NCI-H524 (cell line): ENCODE measurements at regions not wholly inside any gene's neighbourhood (a gene's known extent, or its start where the extent isn't known, plus 50 kb on each side); places are given as distances from the start of the nearest gene placed in this dataset.

Experiments used
- DNase-seq, 2 experiments: peaks; one replicate each; lab custom pipeline; 2025; lab: John Stamatoyannopoulos, UW

DNA sequence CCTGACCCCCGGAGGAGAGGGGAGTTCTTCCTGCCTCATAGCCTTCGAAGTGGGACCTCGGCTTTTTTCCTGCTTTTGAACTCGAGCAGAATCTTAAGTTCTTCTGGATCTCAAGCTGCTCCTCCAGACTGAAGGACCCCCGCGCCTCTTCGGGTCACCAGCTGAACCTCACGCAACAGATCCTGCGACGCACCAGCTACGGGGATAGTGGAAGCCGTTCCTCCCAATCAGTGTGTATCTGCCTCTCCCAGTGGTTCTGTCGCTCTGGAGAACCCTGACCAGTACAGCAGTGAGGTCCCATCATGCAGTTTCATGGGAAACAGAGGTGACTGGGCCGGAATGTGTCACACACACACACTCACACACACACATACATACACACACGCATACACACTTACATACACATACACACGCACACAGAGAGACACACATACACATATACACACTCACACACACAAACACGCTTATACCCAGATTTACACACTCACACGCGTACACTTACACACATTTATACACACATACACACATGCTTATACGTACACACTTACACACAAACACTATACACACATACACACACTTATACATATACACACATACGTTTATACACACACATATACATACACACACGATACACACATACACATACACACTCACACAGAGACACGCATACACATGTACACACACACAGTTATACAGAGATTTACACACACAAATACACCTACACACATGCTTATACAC lies 170.0 kb downstream of the TTLL2 start:
- DNase-seq = no peak

DNA sequence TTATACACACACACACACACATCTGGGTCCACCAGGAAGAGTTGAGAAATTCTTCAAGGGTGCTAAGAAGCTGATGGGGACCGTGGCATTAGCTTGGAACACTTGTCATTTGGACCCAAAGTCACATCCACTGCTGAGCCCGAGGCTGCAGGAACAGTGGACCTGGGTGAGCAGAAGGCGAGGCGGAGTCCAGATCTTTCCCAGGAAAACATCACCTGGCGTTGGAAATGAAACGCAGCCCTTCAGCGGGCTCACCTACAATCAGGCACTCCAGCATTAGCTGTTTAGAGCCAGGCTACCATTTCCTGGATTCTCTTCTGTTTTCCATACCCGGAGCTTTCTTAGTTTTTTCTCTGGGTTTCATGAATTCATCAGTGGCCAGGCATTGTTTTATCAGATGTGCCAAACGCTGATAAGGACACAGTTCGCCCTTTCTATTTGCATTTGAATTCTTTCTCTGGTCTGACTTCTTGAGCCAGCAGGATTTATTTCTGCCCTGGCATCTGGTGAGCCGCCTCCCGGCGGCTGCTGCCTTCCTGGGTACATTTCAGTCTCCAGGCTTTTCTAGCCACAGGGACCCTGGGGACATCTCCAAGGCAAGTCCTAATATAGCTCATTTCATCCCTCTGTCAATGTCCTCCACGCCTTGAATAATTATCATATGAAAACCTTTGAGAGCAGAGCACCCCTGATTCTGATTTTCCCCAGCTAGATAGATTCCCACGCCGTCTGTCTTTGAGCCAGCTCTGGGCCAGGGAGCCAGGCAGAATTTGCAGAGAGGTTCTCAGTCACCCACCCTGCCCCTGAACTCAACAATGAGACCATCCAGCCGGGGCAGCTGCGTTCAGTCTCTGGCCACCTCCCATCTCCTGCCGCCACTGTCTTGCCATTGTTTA lies 170.9 kb downstream of the TTLL2 start:
- DNase-seq = peak; percentile 61 to 87

- no peak for DNase-seq
These were observed 171.8 kb downstream of the TTLL2 start for GRCh38 chr6:167496707-167497106.

- no peak for DNase-seq
These were observed 172.7 kb downstream of the TTLL2 start for GRCh38 chr6:167497428-167498056.

DNA sequence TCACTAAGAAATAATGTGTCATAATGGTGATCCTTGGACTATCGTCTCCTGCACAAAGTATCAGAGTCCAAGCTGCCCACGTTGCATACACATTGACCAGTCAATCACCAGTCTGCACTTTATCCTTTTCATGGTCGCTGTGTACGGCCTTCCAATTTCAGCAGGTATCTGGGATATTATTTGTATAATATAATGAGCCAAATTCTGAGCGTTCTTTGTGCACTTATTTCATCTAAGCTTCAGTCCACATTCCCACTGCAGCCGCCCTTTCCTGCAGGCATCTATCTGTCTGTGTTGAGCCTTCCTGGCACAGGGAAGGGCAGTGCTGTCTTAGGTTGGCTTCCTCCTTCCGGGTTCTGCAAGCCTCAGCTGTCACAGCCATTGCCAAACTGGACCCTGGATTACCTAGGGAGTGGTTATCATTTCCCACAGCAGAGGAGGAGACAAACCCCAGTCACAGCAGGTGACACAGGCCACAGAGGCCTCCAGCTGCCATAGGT lies 174.3 kb downstream of the TTLL2 start:
- no peak for DNase-seq

DNA sequence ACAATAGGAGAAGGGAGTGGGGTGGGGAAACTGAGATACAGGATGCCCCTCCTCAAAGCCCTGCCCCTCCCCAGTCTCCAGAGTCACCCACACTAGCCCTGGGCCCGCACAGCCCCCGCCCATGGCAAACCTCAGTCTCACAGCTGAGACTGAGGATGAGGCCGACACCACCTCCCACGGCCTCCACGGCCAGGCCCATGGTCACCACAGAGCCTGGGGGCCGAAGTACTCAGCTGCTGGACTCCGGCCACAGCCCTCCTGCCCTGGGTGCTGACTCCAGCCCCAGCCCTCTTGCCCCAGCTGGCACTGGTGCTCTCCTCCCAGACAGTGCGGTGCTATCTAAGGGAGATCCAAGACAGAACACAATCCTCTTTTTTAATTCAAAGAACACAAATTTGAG lies 176.1 kb downstream of the TTLL2 start:
- DNase-seq = no peak

GRCh38 chr6:167501831-167502385 lies 177.0 kb downstream of the TTLL2 start:
- peak; percentile 37 to 65 for DNase-seq

DNA sequence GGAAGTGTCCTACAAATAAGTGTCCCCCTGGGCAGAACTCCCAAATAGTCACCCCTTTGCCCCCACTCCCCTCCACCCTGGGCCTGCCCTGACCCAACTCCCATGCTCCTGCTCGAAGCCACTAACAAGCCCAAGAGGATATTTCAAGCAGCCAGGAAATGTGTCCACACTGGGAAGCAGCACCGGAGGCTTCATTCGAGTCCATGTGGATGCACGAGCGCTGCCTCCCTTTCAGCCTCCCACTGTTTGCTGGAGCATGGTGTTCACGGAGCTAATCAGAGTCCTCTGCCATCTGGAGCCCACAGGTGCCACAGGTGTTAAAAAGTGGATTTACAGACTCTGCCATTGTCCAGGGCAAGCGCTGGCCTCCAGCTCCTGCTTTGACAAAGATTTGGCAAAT lies 177.6 kb downstream of the TTLL2 start:
- DNase-seq = peak in 1 of 2 experiments; percentile 50

DNA sequence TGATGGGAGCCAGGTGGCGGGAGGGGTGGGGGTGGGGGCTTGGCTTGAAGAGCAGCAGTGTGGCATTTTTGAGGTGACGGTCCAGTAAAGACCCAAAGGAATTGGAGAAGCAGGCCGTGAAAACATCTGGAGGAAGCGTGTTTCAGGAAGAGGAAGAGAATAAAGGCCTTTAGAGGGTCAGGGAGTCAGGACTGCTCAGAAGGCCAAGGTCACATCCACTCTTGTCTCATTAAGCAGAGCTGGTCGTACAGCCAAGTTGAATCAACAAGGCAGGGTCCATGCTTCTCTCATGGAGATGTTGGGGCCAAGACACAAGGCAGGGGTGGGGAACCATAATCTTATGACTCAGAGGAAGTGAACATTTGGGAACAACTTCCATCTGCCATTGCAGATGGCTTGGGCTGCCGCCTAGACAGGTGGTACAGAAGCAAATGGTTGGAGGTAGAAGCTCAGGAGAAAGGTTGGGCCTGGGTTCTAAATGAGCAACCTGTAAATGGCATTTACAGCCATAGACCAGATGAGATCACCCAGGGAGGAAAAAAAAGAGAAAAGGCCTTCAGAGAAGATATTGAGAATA lies 179.6 kb downstream of the TTLL2 start:
- peak; percentile 39 to 77 for DNase-seq

- no peak for DNase-seq
These were observed 180.3 kb downstream of the TTLL2 start for GRCh38 chr6:167505199-167505598.

DNA sequence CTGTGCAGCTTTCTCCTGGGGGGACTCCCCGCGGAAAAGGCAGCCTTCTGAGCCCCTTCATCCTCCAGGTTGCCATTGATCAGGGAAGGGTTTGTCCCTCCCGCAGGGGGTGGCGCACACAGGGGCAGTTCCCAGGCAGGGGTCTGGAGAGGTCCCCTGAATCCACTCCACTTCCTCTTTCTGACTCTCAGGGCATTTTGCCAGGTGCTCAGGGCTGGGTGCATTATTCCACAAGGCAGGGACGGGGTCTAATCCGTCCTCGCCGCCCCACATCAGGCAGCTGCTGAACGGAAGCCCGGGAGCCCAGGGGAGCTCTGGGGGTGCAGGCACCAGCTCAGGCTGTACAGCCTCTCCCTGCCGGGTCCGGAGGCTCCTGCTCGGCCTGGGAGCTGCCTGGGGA lies 180.9 kb downstream of the TTLL2 start:
- DNase-seq = peak; percentile 13 to 51

GRCh38 chr6:167506443-167507301 lies 181.8 kb downstream of the TTLL2 start:
- no peak for DNase-seq

DNA sequence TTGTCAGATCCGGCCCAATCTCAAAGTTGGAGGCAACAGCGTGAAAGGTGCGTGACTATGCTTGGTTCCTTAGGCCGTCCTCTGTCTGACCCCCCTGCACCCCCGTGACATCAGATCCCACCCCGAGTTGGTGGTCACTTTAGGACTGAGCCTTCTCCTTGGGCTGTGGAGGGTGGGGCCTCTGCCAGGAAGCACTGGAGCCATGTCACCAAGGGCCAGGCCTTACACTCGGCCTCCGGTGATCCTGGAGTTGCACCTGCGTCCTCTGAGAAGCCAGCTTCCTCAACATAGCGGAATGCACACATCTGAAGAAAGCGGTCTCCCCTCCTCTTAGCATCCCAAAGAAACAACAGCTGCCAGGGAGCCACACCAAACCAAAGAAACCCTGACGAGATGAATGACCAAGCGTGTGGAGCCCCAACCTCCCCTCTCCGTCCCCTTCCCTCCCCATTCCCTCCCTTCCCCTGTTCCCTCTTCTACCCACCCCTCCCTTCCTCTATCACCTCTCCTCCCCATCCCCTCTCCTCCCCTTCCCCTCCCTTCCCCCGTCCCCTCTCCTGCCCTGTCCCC lies 182.6 kb downstream of the TTLL2 start:
- no peak for DNase-seq

DNA sequence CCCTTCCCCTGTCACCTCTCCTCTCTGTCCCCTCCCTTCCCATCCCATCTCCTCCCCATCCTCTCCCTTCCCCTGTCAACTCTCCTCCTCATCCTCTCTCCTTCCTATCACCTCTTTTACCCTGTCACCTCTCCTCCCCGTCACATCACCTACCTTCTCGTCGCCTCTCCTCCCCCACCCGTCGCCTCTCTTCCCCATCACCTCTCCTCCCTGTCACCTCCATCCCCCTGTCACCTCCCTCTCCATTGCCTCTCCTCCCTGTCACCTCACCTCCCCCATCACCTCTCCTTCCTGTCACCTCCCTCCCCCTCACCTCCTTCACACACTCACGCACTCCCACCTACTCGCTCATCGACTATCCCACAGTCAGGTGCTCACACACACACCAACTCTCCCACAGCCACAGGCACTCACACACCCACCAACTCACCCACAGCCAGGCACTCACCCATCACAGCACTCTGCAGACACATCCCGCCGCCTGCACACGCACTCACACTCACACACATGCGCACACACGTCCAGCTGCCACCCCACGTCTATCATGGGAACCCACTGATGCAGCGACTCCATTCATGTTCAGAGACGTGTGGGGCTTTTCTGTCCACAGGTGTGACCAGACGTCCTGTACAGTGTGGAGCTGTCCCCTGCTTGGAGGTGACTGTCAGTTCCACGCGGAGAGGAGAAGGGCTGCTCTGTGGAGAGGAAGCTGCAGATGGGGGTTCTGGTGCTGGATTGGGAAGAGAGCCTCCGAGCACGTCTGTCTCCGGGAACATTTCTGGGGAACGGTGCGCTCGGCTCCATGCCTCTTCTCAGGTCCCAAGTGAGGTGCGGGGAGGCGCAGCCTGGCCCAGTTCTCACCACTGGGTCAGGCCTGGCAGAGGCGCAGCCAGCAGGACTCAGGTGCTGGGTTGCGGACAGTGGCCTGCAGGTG lies 184.3 kb downstream of the TTLL2 start:
- no peak for DNase-seq

GRCh38 chr6:167509853-167510220 lies 185.0 kb downstream of the TTLL2 start:
- DNase-seq = no peak

GRCh38 chr6:167510648-167511047 lies 185.8 kb downstream of the TTLL2 start:
- peak; percentile 69 to 93 for DNase-seq

DNA sequence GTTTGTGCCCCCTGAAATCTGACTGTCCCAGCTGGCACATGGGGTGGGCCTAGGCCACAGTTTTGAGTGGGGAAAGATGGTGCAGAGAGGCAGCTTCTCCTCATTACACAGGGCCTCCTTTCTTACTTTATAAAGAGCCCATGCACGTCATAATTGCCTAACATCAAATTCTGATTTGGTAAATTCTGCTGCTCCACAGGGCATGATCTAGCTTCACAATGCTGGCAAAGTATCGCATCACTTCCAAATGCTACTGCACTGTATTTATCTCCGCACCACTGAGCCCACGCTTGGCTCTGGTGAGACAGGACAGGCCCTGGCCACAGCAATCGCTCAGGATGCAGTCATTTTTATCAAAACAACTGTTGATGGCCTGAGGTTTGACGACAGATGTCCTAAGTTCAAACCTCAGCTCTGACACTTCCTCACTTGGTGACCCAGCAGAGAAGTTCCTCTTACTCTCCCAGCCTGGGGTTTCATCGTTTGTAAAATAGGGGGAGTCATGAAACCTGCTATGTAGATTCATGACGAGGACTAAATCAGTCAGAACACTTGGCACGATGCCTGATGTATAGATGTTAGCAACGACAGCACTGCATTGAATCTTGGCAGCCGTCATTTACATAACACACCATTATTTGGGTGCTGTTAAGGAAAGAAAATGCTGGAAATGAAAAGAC lies 187.9 kb downstream of the TTLL2 start:
- DNase-seq = no peak

DNA sequence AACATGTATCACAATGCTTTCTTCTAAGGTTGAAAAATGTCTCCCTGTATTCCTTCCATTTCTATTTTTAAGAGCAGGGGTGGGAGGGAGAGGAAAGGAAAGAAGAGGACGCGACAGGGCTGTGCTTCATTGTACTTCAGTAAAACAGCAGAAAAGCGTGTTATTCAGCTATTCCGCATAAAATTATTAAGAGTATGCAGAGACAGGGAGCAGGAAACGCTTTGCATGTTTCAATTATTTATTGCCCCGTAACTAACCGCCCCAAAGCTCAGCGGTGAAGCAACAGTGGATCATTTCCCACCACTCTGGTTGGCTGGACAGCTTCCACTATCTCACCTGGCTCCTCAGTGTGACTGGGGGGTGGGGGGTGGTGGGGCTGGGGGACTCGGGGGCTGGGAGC lies 188.9 kb downstream of the TTLL2 start:
- DNase-seq = no peak

DNA sequence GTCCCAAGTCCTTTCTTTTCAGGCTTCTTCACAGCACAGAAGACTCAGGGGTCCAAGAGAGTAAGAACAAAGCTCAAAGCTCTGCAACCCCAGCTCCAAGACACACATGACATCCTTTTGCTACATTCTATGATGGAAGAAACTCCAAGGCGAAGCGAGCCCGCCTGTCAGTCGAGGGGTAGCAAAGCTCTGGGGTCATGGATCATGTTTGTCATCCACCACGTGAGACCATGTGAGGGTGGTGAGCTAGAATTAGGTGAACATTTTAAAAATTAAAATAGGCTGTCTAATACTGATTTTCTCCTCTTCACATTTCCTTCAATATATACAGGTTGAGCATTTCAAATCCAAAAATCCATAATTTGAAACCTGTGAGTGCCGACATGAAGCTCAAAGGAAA lies 189.6 kb downstream of the TTLL2 start:
- no peak for DNase-seq
